ENCODE measurements at regions not wholly inside any gene's neighbourhood (a gene's known extent, or its start where the extent isn't known, plus 50 kb on each side); places are given as distances from the start of the nearest gene placed in this dataset.
A peak's percentile ranks its signal among the peaks of the same experiment; 100 is the strongest.

GRCh38 chr6:21523652-21524051, 69.9 kb upstream of the SOX4 start:
- no peak for DNase-seq

- DNase-seq = no peak
These were observed 69.3 kb upstream of the SOX4 start for GRCh38 chr6:21524201-21524600.

GRCh38 chr6:21526974-21527373, 66.6 kb upstream of the SOX4 start:
- no peak for DNase-seq

GRCh38 chr6:21527731-21528130, 65.8 kb upstream of the SOX4 start:
- DNase-seq = no peak

- DNase-seq = no peak
These were observed 64.1 kb upstream of the SOX4 start for GRCh38 chr6:21529431-21529830.

GRCh38 chr6:21531393-21531792, 62.2 kb upstream of the SOX4 start:
- no peak for DNase-seq

GRCh38 chr6:21533678-21534077, 59.9 kb upstream of the SOX4 start:
- DNase-seq = peak; percentile 38

GRCh38 chr6:21536280-21536766, 57.2 kb upstream of the SOX4 start:
- no peak for DNase-seq

GRCh38 chr6:21537637-21538036, 55.9 kb upstream of the SOX4 start:
- DNase-seq = no peak

- peak; percentile 17 for DNase-seq
These were observed 55.3 kb upstream of the SOX4 start for GRCh38 chr6:21538186-21538798.

GRCh38 chr6:21539621-21540100, 53.9 kb upstream of the SOX4 start:
- no peak for DNase-seq
